CMK (cell line): ENCODE measurements at regions not wholly inside any gene's neighbourhood (a gene's known extent, or its start where the extent isn't known, plus 50 kb on each side); places are given as distances from the start of the nearest gene placed in this dataset.
"Not testable (repeated sequence)": the region's sequence is repeated elsewhere in the genome, so short reads cannot be mapped to it uniquely, and the experiment has no call there.

Source experiments
- DNase-seq: peaks from one replicate; pipeline ENCODE4 v3.0.0-alpha.2; 2010; ENCODE audit warnings: low read depth

GRCh38 chr3:163812006-163812405 lies 1266.3 kb downstream of the SI start:
- no peak for DNase-seq

GRCh38 chr3:163809540-163809993 lies 1268.7 kb downstream of the SI start:
- no peak for DNase-seq

- DNase-seq = no peak
These were observed 1291.9 kb downstream of the SI start for GRCh38 chr3:163786416-163786815.

- no peak for DNase-seq
These were observed 1292.6 kb downstream of the SI start for GRCh38 chr3:163785693-163786092.

GRCh38 chr3:163779396-163780344 lies 1298.6 kb downstream of the SI start:
- DNase-seq = no peak

GRCh38 chr3:163776743-163777142 lies 1301.6 kb downstream of the SI start:
- DNase-seq = no peak

- DNase-seq = no peak
These were observed 1305.2 kb downstream of the SI start for GRCh38 chr3:163773136-163773535.

- no peak for DNase-seq
These were observed 1310.2 kb downstream of the SI start for GRCh38 chr3:163768048-163768447.

- DNase-seq = no peak
These were observed 1312.2 kb downstream of the SI start for GRCh38 chr3:163766112-163766511.

GRCh38 chr3:163753033-163753432 lies 1325.3 kb downstream of the SI start:
- no peak for DNase-seq

- DNase-seq = no peak
These were observed 1333.1 kb downstream of the SI start for GRCh38 chr3:163745204-163745603.

- no peak for DNase-seq
These were observed 1342.9 kb downstream of the SI start for GRCh38 chr3:163735394-163735793.

- DNase-seq = no peak
These were observed 1347.6 kb downstream of the SI start for GRCh38 chr3:163730684-163731083.

- no peak for DNase-seq
These were observed 1352.2 kb downstream of the SI start for GRCh38 chr3:163726125-163726524.

GRCh38 chr3:163722405-163722804 lies 1355.9 kb downstream of the SI start:
- no peak for DNase-seq

- DNase-seq = no peak
These were observed 1356.7 kb downstream of the SI start for GRCh38 chr3:163721596-163721995.

GRCh38 chr3:163717377-163717776 lies 1360.9 kb downstream of the SI start:
- DNase-seq = no peak

- DNase-seq = no peak
These were observed 1369.9 kb downstream of the SI start for GRCh38 chr3:163708428-163708827.

GRCh38 chr3:163707659-163708058 lies 1370.6 kb downstream of the SI start:
- no peak for DNase-seq

- not testable (repeated sequence) for DNase-seq
These were observed 1380.1 kb downstream of the SI start for GRCh38 chr3:163698221-163698620.

- DNase-seq = no peak
These were observed 1385.8 kb downstream of the SI start for GRCh38 chr3:163692494-163692893.

GRCh38 chr3:163684651-163685050 lies 1393.6 kb downstream of the SI start:
- DNase-seq = no peak

GRCh38 chr3:163672954-163673353 lies 1405.3 kb downstream of the SI start:
- DNase-seq = no peak

GRCh38 chr3:163671201-163671600 lies 1407.1 kb downstream of the SI start:
- DNase-seq = no peak
